IPS DF 6.9 (cell line): ENCODE measurements at regions not wholly inside any gene's neighbourhood (a gene's known extent, or its start where the extent isn't known, plus 50 kb on each side); places are given as distances from the start of the nearest gene placed in this dataset.
"Not testable (repeated sequence)": the region's sequence is repeated elsewhere in the genome, so short reads cannot be mapped to it uniquely, and the experiment has no call there.

Source experiments
- DNase-seq: peaks from one replicate; pipeline ENCODE4 v3.0.0-alpha.2; 2013; ENCODE audit warnings: low read depth, low spot score
- H3K27ac ChIP-seq: one replicate; pipeline ENCODE4 v1.5.1; 2013; ENCODE audit warnings: low read length, control low read depth
- H3K27me3 ChIP-seq: 2 replicates; pipeline ENCODE4 v1.6.1; 2013; ENCODE audit warnings: mild to moderate bottlenecking, low read length; ENCODE audit not compliant: control insufficient read depth, insufficient read depth
- H3K36me3 ChIP-seq: 2 replicates; pipeline ENCODE4 v1.6.1; 2013; ENCODE audit warnings: low read length; ENCODE audit not compliant: control insufficient read depth, insufficient read depth
- H3K4me1 ChIP-seq: 2 replicates; pipeline ENCODE4 v1.6.1; 2013; ENCODE audit warnings: low read length; ENCODE audit not compliant: control insufficient read depth, insufficient read depth
- H3K4me3 ChIP-seq: 2 replicates; pipeline ENCODE4 v1.5.1; 2013; ENCODE audit warnings: mild to moderate bottlenecking, low read length
- H3K9me3 ChIP-seq: 2 replicates; pipeline ENCODE4 v1.6.1; 2013; ENCODE audit warnings: low read length, inconsistent platforms; ENCODE audit not compliant: control insufficient read depth, insufficient read depth
- WGBS: extraction: QIAGEN DNeasy Blood & Tissue Kit; methylation state at CpG from one replicate; pipeline ENCODE4 v1.1.7; 2013; ENCODE audit warnings: mixed read lengths, missing lambda C conversion rate; ENCODE audit not compliant: insufficient read length, insufficient coverage; 5-methylcytosine and 5-hydroxymethylcytosine counted together

DNA sequence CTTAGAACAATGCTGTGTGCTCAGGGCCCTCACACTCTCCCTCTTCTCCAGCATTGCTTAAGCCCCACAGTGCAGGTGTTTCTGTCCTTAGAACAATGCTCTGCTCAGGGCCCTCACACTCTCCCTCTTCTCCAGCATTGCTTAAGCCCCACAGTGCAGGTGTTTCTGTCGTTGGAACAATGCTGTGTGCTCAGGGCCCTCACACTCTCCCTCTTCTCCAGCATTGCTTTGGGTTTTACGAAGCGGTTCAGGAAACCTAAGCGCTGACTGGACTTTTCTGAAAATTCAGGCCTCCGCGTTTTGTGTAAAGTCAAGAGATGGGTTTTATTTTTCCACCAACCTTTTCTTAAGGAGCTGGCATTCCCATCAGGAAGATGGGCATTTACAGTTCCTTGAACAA, 838.0 kb downstream of the TRIML1 start:
- H3K9me3 ChIP-seq, H3K36me3 ChIP-seq, H3K4me1 ChIP-seq, H3K27me3 ChIP-seq, DNase-seq, H3K4me3 ChIP-seq: not testable (repeated sequence)
- WGBS: no CpG with 5 or more reads among the region's 6 CpGs
- H3K27ac ChIP-seq: peak overlapping the region; percentile 87

DNA sequence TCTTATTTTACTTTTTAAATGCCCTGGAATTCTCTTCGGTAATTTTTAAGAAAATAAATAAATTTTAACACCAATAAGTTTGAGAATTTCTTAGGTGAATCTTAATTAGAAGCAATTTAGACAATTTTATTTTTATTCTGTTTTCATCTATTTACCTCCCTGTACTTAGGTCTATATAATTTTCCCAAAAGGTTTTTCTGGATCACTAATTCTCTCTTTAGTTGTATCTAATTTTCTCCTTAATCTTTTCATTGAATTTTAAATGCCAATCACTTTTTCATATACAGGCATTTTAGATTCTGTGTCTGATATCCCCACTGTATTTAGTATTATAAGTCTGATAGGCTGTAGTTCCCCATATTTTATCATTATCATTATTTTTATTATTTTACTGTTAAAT, 845.3 kb downstream of the TRIML1 start:
- Histone ChIP-seq H3K4me1 (no peaks in the 10 kb centered on the region), H3K36me3 (no peaks in the 10 kb centered on the region), H3K4me3 (no peak overlapping the region), H3K27me3 (no peaks in the 10 kb centered on the region), H3K9me3 (no peaks in the 10 kb centered on the region), H3K27ac (no peak overlapping the region)
- WGBS: no CpG with 5 or more reads among the region's 1 CpG
- no peak for DNase-seq

DNA sequence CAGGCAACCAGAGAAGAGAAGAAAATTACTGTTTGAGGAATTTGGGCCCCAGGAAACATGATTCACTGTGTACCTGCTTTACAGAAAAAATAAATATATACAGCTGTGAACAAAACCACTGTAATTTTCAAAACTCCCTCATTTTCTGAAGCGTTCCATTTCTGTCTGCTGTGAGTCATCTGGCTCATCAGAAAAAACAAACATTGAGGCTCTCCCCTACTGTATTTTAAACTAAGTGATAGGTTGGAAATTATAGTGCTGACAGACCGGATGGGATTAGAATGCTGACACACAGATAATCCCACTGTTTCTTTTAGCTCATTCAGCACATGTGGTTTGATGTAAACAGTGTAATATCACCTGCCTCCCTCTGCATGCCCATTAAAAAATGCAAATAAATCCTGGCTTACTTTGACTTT, 847.0 kb downstream of the TRIML1 start:
- no peak for DNase-seq
- H3K36me3 ChIP-seq: no peaks in the 10 kb centered on the region
- H3K27ac ChIP-seq: no peak overlapping the region
- no peaks in the 10 kb centered on the region for H3K4me1 ChIP-seq
- no peaks in the 10 kb centered on the region for H3K9me3 ChIP-seq
- no peaks in the 10 kb centered on the region for H3K27me3 ChIP-seq
- no CpG with 5 or more reads among the region's 2 CpGs for WGBS
- no peak overlapping the region for H3K4me3 ChIP-seq

DNA sequence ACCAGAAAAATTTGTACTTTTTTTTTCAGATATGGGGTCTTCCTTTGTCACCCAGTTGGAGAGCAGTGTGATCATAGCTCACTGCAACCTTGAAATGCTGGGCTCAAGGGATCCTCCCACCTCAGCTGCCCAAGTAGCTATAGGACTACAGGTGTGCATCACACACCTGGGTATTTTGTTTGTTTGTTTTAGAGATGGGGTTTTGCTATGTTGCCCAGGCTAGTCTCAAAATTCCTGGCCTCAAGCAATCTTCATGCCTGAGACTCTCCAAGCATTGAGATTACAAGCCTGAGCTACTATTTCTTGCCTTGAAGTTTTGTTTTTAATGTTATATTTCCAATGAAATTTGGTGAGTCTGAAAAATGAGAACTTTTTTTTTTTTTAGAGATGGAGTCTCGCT, 847.8 kb downstream of the TRIML1 start:
- no peaks in the 10 kb centered on the region for H3K36me3 ChIP-seq
- WGBS: no CpG with 5 or more reads among the region's 1 CpG
- H3K27ac ChIP-seq: no peak overlapping the region
- H3K4me3 ChIP-seq: no peak overlapping the region
- H3K9me3 ChIP-seq: no peaks in the 10 kb centered on the region
- H3K27me3 ChIP-seq: no peaks in the 10 kb centered on the region
- no peak for DNase-seq
- H3K4me1 ChIP-seq: no peaks in the 10 kb centered on the region

DNA sequence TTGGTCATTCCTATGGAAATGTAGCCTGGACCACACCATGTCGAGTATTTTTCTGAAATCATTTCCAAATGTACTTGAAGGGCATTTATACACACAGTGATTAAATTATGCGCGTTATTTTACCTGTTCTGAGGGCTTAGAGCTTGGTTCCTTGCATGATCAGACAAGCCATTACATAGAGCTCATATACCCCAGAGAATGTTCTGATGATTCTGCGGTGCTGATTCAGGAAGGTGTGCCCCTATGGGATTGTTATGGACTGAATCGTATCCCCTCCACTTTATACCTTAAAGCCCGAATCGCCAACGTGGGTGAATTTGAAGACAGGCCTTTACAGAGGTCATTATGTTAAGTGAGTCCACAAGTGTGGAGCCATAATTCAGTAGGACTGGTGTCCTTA, 848.9 kb downstream of the TRIML1 start:
- no peak for DNase-seq
- Histone ChIP-seq H3K4me1 (no peaks in the 10 kb centered on the region), H3K27me3 (no peaks in the 10 kb centered on the region), H3K9me3 (no peaks in the 10 kb centered on the region), H3K27ac (no peak overlapping the region), H3K36me3 (no peaks in the 10 kb centered on the region; the same call in 1 of the 2 replicates), H3K4me3 (no peak overlapping the region)
- WGBS: no CpG with 5 or more reads among the region's 8 CpGs

DNA sequence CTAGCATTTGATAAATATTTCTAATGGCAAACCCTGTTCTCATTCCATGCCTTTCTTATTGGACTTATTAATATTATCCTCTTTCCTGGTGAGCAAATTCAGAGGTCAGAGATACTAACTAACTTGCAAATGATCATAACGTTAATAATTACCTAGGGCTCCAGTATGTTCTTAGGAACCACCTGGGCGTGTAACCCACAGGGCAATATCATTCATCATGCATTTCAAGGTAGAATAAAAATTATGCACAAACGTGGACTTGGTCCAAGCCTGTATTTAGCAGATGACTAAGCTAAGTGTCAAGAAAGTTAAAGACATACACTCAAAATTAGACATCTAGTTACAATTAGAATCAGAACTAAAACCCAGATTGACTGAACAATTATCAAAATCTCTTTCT, 850.1 kb downstream of the TRIML1 start:
- no peak overlapping the region for H3K4me3 ChIP-seq
- no peaks in the 10 kb centered on the region; the same call in 1 of the 2 replicates for H3K36me3 ChIP-seq
- H3K4me1 ChIP-seq: no peaks in the 10 kb centered on the region
- no CpG with 5 or more reads among the region's 3 CpGs for WGBS
- H3K9me3 ChIP-seq: no peaks in the 10 kb centered on the region
- DNase-seq: no peak
- no peaks in the 10 kb centered on the region for H3K27me3 ChIP-seq
- H3K27ac ChIP-seq: no peak overlapping the region

DNA sequence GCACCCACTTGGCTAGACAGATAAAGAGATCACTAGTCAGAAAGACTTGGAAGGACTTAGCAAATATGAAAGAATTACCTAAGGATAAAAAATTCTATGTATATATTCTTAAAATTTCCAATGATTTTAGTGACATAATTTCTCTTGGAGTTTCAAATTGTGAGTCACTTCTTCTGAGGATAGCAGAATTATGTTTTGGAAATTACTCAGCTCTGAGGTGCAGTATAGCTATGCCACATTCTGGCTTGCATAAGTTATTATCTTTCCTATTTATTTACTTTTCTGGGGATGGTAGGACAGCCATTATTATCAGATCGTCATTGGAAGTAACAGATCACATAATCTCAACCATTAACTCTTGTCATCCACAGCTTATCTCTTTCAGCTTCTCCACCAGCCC, 853.5 kb downstream of the TRIML1 start:
- Histone ChIP-seq H3K36me3 (no peaks in the 10 kb centered on the region; the same call in 1 of the 2 replicates), H3K27me3 (no peaks in the 10 kb centered on the region), H3K27ac (no peak overlapping the region), H3K9me3 (no peaks in the 10 kb centered on the region), H3K4me1 (no peaks in the 10 kb centered on the region), H3K4me3 (no peak overlapping the region)
- no CpG with 5 or more reads among the region's 1 CpG for WGBS
- no peak for DNase-seq

DNA sequence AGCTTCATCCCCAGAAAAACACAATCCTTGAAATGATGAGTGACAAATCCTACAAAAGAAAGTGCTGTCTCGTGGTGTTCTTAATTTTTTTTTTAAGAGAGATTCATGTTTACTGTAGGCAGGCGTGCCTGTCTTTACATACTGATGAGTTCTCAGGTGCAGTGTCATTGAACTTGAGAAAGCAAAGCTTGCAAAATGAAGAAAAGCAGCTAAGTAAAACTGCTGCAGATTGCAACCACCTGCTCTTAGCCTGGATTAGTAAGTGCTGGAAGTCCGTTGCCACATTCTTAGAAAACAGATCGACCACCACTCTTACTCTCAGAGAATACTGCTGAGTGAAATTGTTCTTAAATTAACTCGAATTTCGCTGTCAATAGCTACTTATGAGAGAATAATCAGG, 854.6 kb downstream of the TRIML1 start:
- no peaks in the 10 kb centered on the region for H3K9me3 ChIP-seq
- H3K27ac ChIP-seq: no peak overlapping the region
- no peak overlapping the region for H3K4me3 ChIP-seq
- H3K36me3 ChIP-seq: no peaks in the 10 kb centered on the region; the same call in 1 of the 2 replicates
- DNase-seq: no peak
- no peaks in the 10 kb centered on the region for H3K4me1 ChIP-seq
- no peaks in the 10 kb centered on the region for H3K27me3 ChIP-seq
- WGBS: no CpG with 5 or more reads among the region's 6 CpGs

DNA sequence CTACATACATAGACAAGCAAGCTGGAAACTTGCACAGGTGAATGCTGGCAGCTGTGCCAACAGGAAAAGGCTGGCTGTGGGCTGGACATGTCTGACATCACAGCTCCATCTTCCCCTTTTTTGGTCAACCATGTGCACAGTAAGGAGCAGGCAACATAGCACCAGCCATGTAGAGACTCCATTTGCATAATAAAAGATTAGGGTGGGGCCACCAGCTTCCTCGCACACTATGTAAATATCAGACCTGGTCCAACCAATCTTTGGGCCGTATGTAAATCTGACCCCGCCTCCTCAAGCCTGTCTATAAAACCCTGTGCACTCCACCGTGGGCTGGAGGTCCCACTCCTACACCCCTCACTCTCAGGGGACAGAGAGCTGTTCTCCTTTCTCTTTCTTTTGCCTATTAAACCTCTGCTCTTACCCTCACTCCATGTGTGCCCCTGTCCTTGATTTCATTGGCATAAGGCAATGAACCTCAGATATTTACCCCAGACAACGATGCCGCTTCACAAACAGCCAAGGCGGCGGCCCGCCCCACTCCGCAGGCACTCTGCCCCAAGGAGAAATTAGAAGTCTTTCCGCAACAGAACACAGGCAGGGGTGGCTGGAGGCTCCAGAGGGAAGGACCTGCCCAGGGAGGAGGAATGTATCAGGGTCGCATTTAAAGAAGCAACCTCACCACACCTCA, 862.2 kb downstream of the TRIML1 start:
- no peak overlapping the region for H3K27ac ChIP-seq
- H3K4me1 ChIP-seq: no peaks in the 10 kb centered on the region
- no peaks in the 10 kb centered on the region for H3K9me3 ChIP-seq
- DNase-seq: no peak
- no peaks in the 10 kb centered on the region; the same call in 1 of the 2 replicates for H3K36me3 ChIP-seq
- WGBS: no CpG with 5 or more reads among the region's 12 CpGs
- H3K4me3 ChIP-seq: no peak overlapping the region
- H3K27me3 ChIP-seq: no peaks in the 10 kb centered on the region

DNA sequence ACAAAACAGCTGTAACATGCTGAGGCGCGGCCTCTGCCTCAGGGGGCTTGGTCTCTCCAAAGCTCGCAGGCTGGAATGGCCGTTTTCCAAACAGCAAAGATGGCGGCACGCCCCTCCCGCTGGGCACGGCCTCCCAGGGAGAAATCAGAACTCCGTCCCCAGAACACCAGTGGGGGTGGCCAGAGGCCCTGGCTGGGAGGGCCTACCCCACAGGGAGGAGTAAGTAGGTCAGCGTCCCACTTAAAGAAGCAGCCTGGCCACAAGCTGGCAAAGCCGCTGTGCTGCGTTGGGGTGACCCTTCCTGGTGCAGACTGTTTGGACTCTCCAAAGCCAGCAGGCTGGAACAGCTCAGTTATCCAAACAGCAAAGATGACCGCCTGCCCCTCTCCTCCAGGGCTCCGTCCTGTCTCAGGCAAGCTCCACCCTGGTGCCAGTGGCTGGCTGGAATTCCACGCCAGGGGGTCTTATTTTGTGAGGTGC, 862.8 kb downstream of the TRIML1 start:
- H3K27me3 ChIP-seq: no peaks in the 10 kb centered on the region
- H3K4me3 ChIP-seq: no peak overlapping the region
- no peak overlapping the region for H3K27ac ChIP-seq
- no peak for DNase-seq
- WGBS: no CpG with 5 or more reads among the region's 15 CpGs
- H3K36me3 ChIP-seq: no peaks in the 10 kb centered on the region; the same call in 1 of the 2 replicates
- H3K4me1 ChIP-seq: no peaks in the 10 kb centered on the region
- H3K9me3 ChIP-seq: no peaks in the 10 kb centered on the region

DNA sequence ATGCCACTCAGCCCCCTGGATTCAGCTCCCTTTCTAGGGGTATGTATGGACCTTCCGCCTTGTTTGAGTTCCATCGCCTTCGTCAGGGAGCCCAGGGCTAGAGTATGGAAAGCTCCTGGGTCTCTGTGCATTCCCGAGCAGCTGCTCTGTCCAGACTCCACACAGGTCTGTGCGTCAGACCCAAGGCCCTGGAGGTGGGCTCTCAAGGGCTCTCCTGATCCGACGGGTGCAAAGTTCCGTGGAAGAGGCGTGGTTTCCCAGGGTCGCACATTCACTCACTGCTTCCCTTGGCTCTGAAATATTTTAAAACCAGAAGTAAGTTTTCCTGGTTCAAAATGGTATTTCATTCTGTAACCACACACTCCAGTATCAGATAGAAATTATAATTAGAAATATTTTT, 863.2 kb downstream of the TRIML1 start:
- DNase-seq: no peak
- Histone ChIP-seq H3K36me3 (no peaks in the 10 kb centered on the region; the same call in 1 of the 2 replicates), H3K4me3 (no peak overlapping the region), H3K4me1 (no peaks in the 10 kb centered on the region), H3K27me3 (no peaks in the 10 kb centered on the region), H3K27ac (no peak overlapping the region), H3K9me3 (no peaks in the 10 kb centered on the region)
- no CpG with 5 or more reads among the region's 10 CpGs for WGBS
